Dermis microvascular lymphatic vessel endothelial cell (primary cell): ENCODE measurements at regions not wholly inside any gene's neighbourhood (a gene's known extent, or its start where the extent isn't known, plus 50 kb on each side); places are given as distances from the start of the nearest gene placed in this dataset.
"Not testable (repeated sequence)": the region's sequence is repeated elsewhere in the genome, so short reads cannot be mapped to it uniquely, and the experiment has no call there.

ENCODE experiments used
- DNase-seq, 2 donors: peaks; one replicate each; pipeline versions ENCODE4 v3.0.0 to v3.0.0-alpha.2; 2010; ENCODE audit warnings: low read depth in 2 of 2

DNA sequence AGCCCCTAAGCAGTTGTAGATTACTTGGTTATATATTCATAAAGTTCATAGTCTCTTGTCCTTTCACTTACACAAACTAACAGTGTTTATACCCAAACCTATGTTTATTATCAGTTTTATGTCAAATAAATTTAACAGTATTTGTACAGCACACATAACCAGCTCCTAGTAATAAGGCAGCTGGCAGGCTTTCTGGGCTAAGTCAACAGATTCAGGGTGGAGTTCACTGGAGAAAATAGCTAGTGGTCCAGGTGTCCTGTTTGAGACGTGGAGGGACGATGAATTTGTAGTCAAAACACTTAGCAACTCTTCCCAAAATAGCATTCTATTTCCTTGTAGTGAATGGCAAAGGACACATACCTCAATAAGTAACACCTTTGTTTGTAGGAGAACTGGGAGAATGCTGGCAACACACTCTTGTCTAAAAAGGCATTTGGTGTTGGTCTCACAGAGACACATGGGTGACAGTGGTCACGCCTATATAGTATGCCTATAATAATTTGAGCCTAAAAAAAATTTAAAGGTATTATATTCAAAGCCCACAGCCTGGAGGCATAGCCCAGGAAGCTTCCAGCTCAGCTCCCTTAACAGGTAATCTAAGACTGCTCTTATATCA, 156.4 kb upstream of the CARMIL1 start:
- DNase-seq, result no peak

DNA sequence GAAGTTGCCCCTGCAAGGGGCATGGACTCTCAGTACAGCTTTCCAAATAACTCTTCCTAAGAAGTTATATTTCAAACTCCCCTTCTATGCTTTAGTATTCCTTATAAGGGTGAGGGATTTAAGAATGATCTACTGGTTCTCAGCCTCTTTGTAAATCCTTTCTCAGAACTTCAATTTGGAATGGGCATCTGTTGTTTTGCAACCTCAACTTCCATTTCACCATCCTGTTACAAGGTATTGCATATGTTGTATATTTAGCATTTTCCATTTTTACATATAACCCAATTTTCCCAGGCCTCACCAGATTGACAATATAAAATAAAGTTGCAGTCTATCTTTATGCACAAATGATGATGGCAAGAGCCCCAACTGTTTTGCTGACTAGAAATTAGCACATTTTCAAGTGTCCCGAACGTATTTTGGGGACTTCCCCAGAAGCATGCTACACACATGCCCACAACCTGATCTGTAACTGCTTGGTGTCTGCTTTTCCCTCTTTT, 154.9 kb upstream of the CARMIL1 start:
- DNase-seq, result no peak

DNA sequence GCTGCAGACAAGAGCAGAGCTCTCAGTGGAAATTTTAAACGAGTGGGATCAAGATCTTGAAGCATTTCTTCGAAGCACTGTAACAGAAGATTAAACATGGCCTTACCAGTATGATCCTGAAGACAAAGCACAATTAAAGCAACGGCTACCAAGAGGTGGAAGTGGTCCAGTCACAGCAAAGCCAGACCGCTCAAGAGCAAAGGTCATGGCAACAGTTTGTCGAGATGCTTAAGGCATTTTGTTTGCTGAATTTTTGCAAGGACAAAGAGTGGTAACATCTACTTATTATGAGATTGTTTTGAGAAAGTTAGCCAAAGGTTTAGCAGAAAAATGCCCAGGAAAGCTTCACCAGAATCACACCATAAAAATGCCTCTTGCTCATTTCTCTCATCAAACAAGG, 153.4 kb upstream of the CARMIL1 start:
- DNase-seq, result no peak

DNA sequence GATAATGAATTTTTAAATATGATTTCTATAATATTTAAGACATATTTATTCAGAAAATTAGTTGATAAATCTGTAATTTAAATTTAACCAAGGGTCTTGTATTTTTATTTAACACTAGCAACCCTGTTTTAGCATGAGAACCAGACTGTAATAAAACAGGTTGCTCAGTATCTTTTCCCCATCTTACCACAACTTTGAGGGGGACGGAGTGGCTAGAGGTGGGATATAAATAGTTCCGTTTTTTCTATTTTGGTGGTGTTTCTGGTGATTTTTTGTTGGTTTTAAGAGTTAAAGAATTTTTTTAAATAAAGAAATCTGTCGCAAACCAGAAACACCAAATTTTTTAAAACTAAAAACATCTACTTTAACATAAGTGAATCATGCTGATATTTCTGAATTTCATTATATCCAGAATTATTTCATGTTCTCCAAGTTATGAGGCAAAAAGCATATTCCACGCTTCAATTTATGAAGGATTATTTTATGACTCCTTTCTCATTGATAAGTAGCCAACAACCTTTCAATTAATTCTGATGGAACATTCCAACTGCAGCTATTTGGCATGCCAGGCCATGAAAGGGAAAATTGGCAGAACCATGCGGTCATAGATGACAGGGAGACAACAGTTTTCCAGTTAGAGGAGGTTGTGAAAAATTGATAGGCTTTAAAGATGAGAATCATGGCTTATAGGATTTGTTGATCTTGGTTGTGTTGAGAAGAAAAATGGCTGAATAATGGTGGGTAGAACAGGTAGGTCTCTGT, 151.9 kb upstream of the CARMIL1 start:
- DNase-seq, result no peak

DNA sequence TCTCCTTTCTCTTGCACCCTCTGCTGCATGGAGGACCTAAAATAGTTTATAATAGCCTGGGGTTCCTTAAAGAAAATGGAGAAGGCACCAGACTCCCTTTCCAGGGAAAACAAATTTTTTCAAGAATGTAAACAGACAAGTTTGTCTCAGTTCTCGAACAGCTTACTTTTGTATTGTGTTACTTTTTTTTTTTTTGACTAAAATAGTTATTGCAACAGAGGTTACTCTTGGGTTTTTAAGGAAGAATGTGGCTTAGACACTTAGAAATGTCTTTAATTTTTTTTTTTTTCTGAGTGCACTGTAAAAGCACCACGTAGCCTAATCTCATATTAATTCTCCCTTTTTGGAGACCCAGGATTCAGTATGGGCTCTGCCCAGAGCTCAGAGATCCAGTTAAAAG, 148.7 kb upstream of the CARMIL1 start:
- DNase-seq, result no peak

GRCh38 chr6:25132934-25133333, 146.2 kb upstream of the CARMIL1 start:
- no peak for DNase-seq

- DNase-seq, result no peak
Measured at GRCh38 chr6:25133568-25133967, 145.6 kb upstream of the CARMIL1 start.

DNA sequence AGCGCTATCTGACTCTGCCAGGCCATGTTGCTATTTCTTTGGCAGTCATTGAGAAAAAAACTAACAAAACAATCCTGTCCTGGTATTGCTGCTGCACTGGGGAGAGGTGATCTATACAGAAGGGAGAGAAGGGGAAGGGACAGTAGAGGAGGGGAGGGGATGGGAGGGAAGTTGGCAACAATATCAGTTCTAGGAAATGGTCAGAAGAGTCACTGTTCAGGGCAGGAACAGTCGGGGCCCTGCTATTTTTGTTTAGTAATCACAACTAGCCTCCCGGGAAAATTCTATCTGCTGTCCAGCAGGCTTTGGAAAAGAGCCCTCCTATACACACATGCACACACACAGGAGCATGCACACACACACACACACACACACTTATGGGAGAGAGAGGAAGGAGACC, 142.3 kb upstream of the CARMIL1 start:
- DNase-seq, result peak; percentile 43 to 54

GRCh38 chr6:25137480-25137879, 141.7 kb upstream of the CARMIL1 start:
- DNase-seq, result no peak

DNA sequence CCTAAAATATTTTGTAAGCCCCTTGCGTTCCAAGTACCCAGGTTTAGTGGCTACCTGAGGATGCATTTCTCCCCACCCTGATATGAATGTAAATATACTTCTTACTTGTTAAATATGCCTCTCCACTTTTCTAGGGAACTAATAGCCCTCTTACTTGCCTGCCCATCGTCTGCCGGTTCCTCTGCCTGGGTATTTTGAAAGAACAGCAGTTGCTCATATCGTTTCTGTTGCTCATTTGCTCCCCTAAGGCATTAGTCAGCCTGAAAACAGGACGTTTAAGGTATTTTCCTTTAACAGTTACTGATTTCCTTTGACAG, 141.3 kb upstream of the CARMIL1 start:
- DNase-seq, result no peak

DNA sequence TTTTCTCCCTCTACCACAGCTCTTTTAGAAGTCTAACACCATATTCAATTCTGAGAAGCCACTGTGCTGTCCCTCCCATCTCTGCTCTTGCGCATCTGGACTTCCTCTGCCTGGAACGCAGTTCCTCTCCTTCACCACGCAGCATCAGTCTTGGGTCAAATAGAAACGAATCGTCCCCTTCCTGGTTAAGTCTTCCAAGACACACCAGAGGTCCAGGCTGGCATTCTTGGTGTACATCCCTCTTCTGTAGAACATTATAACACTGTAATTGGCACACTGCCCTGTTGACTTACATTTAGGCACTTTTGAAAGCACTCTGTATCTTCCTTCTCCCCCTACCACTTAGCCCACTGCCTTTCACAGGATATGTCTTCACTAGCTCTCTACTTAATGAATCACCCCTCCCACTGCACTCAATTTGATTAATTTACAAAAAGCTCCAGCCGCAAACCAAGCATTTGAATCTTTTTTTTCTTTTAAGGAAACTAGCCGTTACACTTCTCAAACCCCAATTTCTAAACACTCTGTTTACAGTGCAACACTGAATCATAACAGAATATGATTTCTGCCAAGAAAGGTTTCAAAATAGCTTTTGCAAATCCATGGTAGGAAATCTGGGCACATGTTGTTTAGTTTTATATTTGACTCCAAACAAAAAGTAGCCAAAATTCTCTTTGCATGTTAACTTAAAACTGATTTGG, 140.8 kb upstream of the CARMIL1 start:
- DNase-seq, result peak in 1 of 2 donors; percentile 53

GRCh38 chr6:25138934-25139415, 140.2 kb upstream of the CARMIL1 start:
- DNase-seq, result peak in 1 of 2 donors; percentile 12

DNA sequence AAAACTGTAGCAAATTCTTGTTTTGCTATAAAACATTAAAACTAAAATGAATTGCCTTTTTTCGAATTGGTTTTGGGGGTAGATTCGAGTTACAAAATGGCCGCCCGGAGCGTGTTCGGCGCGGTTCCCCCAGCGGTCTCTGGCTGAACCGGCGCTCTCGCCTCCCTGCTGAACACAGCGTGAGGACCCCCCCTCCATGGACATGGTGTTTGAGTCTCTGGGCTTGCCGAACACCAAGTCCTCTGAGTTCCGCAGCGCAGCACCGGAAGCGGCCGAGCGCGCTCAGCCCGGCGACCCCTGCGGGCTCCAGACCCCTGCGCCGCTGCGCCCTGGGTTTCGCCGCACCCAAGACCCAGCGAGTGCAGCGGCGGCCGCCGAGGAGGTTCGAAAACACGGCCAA, 139.6 kb upstream of the CARMIL1 start:
- not testable (repeated sequence) for DNase-seq

GRCh38 chr6:25142506-25142905, 136.7 kb upstream of the CARMIL1 start:
- no peak for DNase-seq

GRCh38 chr6:25144919-25145318, 134.3 kb upstream of the CARMIL1 start:
- no peak for DNase-seq

GRCh38 chr6:25147223-25147622, 132.0 kb upstream of the CARMIL1 start:
- DNase-seq, result no peak

GRCh38 chr6:25150031-25150430, 129.1 kb upstream of the CARMIL1 start:
- no peak for DNase-seq

GRCh38 chr6:25150863-25151262, 128.3 kb upstream of the CARMIL1 start:
- no peak for DNase-seq

- DNase-seq, result no peak
Measured at GRCh38 chr6:25153079-25153478, 126.1 kb upstream of the CARMIL1 start.

DNA sequence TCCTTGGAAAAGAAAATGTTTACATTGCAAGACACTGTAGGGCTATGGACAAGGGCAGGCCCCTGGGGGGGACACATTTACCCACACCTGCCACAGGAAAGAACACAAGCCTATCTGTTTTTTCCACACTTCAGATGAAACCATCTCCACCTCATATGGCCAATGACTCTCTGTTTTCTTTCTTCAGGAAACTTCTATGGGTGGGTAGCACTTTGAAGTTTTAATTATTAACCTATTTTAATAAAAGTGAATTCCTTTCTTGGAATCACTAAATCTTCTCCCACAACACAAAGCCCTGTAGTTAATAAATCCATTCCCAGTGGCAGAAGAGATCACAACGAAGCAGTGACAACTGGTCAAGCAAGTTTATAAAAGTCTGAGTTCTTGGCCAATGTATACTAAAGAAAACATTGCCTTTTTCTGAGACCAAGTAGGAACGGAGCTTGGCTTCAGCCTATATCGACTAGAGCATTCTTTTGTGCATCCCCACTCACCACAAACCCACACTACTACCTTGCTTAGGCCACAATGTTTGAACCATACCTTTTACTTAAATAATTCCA, 125.1 kb upstream of the CARMIL1 start:
- no peak for DNase-seq

DNA sequence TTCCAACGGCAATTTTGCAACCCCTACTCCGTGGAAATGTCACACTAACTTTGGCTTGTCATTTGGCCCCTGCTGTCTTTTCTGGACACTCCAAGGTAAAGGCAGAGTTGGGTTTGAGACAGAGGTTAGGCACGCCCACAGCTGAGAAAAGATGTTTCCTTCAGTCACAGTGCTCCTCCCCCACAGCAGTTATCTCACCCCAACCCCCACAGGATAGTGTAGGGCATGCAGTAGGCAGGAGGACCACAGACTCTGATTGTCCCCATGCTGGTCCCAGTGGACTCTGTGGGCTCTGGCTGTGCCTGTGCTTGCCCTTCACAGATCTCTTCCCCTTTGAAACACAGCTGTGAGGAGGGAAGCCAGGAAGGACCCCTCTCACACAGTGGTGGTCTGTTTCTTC, 124.0 kb upstream of the CARMIL1 start:
- no peak for DNase-seq

- DNase-seq, result no peak
Measured at GRCh38 chr6:25156123-25156522, 123.1 kb upstream of the CARMIL1 start.
